ENCODE measurements at regions not wholly inside any gene's neighbourhood (a gene's known extent, or its start where the extent isn't known, plus 50 kb on each side); places are given as distances from the start of the nearest gene placed in this dataset.

- H3K4me3 ChIP-seq (replicated peaks in 1 of 2; ENCODE audit: low read depth in 2 of 2, low read length in 2 of 2): no peak overlapping the region
- TF ChIP-seq, protein P1, sequence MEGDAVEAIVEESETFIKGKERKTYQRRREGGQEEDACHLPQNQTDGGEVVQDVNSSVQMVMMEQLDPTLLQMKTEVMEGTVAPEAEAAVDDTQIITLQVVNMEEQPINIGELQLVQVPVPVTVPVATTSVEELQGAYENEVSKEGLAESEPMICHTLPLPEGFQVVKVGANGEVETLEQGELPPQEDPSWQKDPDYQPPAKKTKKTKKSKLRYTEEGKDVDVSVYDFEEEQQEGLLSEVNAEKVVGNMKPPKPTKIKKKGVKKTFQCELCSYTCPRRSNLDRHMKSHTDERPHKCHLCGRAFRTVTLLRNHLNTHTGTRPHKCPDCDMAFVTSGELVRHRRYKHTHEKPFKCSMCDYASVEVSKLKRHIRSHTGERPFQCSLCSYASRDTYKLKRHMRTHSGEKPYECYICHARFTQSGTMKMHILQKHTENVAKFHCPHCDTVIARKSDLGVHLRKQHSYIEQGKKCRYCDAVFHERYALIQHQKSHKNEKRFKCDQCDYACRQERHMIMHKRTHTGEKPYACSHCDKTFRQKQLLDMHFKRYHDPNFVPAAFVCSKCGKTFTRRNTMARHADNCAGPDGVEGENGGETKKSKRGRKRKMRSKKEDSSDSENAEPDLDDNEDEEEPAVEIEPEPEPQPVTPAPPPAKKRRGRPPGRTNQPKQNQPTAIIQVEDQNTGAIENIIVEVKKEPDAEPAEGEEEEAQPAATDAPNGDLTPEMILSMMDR (IDR thresholded peaks at IDR 0.05; ENCODE audit: low read depth, low read length): no peak
- no peak for DNase-seq (ENCODE audit: low read depth in 2 of 2)
Measured at GRCh38 chr6:113421997-113422396, 435.1 kb upstream of the MARCKS start.

DNA sequence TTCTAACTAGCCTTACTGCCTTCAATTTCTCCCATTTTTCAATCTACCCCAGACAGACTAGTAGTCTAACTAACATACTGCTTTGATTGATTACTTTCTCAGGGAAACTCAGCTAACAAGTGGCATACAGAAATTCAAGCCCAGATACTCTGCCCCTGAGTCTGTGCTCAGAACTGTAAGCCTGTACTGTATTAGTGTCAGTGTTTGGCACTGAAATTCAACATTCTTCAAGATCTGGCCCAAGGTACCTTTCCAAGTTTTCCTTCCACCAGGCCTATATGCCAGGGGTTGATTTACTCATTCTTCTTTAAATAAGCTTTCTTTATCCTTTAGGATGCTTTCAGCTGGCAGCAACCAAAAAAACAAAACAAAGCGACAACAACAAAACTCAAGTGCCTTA lies 433.2 kb upstream of the MARCKS start:
- H3K4me3 ChIP-seq (replicated peaks in 1 of 2; ENCODE audit: low read depth in 2 of 2, low read length in 2 of 2): no peak overlapping the region
- no peak for DNase-seq (ENCODE audit: low read depth in 2 of 2)
- TF ChIP-seq, protein P1 (IDR thresholded peaks at IDR 0.05; ENCODE audit: low read depth, low read length): no peak

DNA sequence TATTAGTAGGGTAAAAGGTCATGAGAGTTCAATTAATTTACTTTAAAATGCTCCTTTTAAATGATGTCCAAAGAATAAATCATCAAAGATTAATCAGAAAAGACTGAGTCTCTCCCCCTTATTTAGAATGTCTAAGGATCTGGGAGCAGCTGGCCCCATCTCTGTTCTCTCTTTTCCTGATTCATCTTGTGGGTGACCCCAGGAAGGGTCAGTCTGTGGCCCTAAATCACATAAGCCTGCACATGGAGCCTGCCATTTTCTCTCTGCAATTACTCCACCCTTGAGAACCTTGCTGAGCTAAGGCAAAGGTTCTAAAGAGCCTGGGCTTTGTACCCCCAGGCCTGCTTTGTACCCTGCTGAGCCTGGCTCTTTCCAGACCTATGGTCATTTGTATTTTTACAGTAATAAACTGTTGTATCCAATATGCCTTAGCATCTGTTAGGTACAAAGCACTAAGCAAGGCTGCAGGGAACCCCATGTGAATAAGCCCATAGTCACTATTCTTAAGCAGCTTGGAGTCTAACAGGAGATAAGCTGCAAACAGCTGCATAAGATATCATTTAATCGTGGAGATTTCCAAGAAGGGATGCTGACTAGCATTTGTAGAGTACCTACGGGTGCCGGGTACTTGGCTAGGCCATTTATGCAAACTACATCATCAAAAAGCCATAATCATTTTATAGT lies 431.0 kb upstream of the MARCKS start:
- TF ChIP-seq, protein P1 (IDR thresholded peaks at IDR 0.05; ENCODE audit: low read depth, low read length): no peak
- no peak overlapping the region for H3K4me3 ChIP-seq (replicated peaks in 1 of 2; ENCODE audit: low read depth in 2 of 2, low read length in 2 of 2)
- no peak for DNase-seq (ENCODE audit: low read depth in 2 of 2)

GRCh38 chr6:113427617-113428016 lies 429.5 kb upstream of the MARCKS start:
- TF ChIP-seq, protein P1 (IDR thresholded peaks at IDR 0.05; ENCODE audit: low read depth, low read length): no peak
- no peak overlapping the region for H3K4me3 ChIP-seq (replicated peaks in 1 of 2; ENCODE audit: low read depth in 2 of 2, low read length in 2 of 2)
- no peak for DNase-seq (ENCODE audit: low read depth in 2 of 2)

- peak in 1 of 2 donors; percentile 49 for DNase-seq (ENCODE audit: low read depth in 2 of 2)
- TF ChIP-seq, protein P1 (IDR thresholded peaks at IDR 0.05; ENCODE audit: low read depth, low read length): no peak
- no peak overlapping the region for H3K4me3 ChIP-seq (replicated peaks in 1 of 2; ENCODE audit: low read depth in 2 of 2, low read length in 2 of 2)
Measured at GRCh38 chr6:113428702-113429101, 428.4 kb upstream of the MARCKS start.

DNA sequence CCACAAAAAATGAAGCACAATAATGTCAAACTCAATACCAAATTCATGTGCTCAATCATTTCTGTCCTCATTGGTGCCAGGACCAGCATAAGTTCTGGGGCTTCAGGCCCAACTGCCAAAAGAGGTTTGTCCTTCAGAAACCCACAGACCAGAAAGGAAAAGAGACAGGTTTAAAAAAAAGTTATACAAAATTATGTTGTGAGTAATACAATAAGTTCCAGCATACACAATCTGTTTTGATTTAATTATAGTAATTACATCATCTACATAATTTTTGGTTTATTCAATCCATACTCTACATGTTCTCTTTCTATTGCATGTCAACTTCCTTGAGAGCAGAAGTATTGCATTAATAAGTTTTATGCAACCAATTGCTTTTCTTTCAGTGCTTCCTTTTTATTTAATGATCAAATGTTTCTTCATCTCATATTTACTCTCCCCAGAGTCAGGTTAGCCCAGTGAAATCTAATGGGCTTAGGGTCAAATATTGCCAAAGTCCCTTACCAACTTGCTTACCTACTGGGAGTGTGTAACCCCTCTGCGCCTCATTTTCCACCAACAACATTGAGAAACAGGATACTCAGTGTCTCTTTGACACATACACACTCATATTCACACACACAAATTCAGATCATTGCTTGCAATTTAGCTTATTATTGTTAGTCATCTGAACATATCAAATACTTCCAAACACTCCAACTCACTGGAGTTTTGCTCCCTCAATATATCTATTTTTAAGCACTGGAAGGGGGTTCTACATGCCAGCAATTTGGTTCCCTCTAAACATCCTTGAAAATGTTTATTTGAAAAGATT lies 424.4 kb upstream of the MARCKS start:
- peak in 1 of 2 donors; percentile 8 for DNase-seq (ENCODE audit: low read depth in 2 of 2)
- TF ChIP-seq, protein P1 (IDR thresholded peaks at IDR 0.05; ENCODE audit: low read depth, low read length): no peak
- H3K4me3 ChIP-seq (replicated peaks in 1 of 2; ENCODE audit: low read depth in 2 of 2, low read length in 2 of 2): no peak overlapping the region

Measured in cardiac fibroblast (primary cell).